Breast epithelium (tissue), 4 donors: ENCODE measurements at regions not wholly inside any gene's neighbourhood (a gene's known extent, or its start where the extent isn't known, plus 50 kb on each side); places are given as distances from the start of the nearest gene placed in this dataset.

Experiments
- DNase-seq, 2 donors: peaks; one replicate each; pipeline ENCODE4 v3.0.0-alpha.2; 2019; ENCODE audit warnings: low spot score in 2 of 2
- H3K27ac ChIP-seq, 2 donors: fragments of 200-600 bp; sonication (generic) in 1 of 2; one replicate each; pipeline ENCODE4 v1.5.1; 2016 to 2019; ENCODE audit warnings: mild to moderate bottlenecking in 1 of 2
- H3K27me3 ChIP-seq, 2 donors: fragments of 200-600 bp; sonication (generic) in 1 of 2; one replicate each; pipeline versions ENCODE4 v1.5.1 to v1.6.0; 2017 to 2019; ENCODE audit warnings: control low read depth in 1 of 2, mild to moderate bottlenecking in 1 of 2
- H3K36me3 ChIP-seq: fragments of 200-600 bp; one replicate; pipeline ENCODE4 v1.5.1; 2019
- H3K4me1 ChIP-seq, 2 donors: fragments of 200-600 bp; sonication (generic); one replicate each; pipeline ENCODE4 v1.5.1; 2016 to 2019; ENCODE audit warnings: control low read depth in 1 of 2
- H3K4me3 ChIP-seq, 3 donors: fragments of 200-600 bp; sonication (generic); 1 replicate in 2 of 3; 2 replicates in 1 of 3; pipeline ENCODE4 v1.5.1; 2016 to 2019; ENCODE audit warnings: mild to moderate bottlenecking in 3 of 3, moderate library complexity in 2 of 3
- H3K9me3 ChIP-seq, 2 donors: fragments of 200-600 bp; sonication (generic) in 1 of 2; one replicate each; pipeline ENCODE4 v1.5.1; 2016 to 2019; ENCODE audit warnings: control low read depth in 1 of 2
- POLR2A ChIP-seq: fragments of 450-650 bp; IDR thresholded peaks from one replicate; pipeline ENCODE4 v1.6.1; 2016; ENCODE audit warnings: antibody characterized with exemption, mild to moderate bottlenecking, moderate library complexity
- POLR2AphosphoS5 ChIP-seq, 3 donors: sonication (generic); formaldehyde crosslinking; IDR thresholded peaks; one replicate each; pipeline ENCODE4 v1.6.1; 2017; ENCODE audit warnings: antibody characterized with exemption in 3 of 3
- intact Hi-C: fragments of 100-400 bp; cut with DNase I; formaldehyde crosslinking; loops from one replicate; pipeline ENCODE4 v1.15.1; 2023; ENCODE audit warnings: low total_unique reads
- TF ChIP-seq, protein P1 (sequence below), 3 donors: fragments of 450-650 bp; IDR thresholded peaks; one replicate each; pipeline ENCODE4 v1.5.1; 2016 to 2017; ENCODE audit warnings: antibody characterized with exemption in 3 of 3, mild to moderate bottlenecking in 3 of 3, moderate library complexity in 3 of 3

- no peaks in the 10 kb centered on the region for H3K4me1 ChIP-seq
- intact Hi-C loops, result no loop called here
- H3K27me3 ChIP-seq, result peaks cover 0 to 43% of the 10 kb centered on the region in 2 donors
- DNase-seq, result no peak
- TF ChIP-seq, protein P1, sequence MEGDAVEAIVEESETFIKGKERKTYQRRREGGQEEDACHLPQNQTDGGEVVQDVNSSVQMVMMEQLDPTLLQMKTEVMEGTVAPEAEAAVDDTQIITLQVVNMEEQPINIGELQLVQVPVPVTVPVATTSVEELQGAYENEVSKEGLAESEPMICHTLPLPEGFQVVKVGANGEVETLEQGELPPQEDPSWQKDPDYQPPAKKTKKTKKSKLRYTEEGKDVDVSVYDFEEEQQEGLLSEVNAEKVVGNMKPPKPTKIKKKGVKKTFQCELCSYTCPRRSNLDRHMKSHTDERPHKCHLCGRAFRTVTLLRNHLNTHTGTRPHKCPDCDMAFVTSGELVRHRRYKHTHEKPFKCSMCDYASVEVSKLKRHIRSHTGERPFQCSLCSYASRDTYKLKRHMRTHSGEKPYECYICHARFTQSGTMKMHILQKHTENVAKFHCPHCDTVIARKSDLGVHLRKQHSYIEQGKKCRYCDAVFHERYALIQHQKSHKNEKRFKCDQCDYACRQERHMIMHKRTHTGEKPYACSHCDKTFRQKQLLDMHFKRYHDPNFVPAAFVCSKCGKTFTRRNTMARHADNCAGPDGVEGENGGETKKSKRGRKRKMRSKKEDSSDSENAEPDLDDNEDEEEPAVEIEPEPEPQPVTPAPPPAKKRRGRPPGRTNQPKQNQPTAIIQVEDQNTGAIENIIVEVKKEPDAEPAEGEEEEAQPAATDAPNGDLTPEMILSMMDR (IDR thresholded peaks at IDR 0.05), result no peak
- TF ChIP-seq POLR2AphosphoS5 (IDR thresholded peaks at IDR 0.05) (no peak), POLR2A (no peak)
- H3K9me3 ChIP-seq, result no peaks in the 10 kb centered on the region
- no peak overlapping the region for H3K27ac ChIP-seq
- H3K36me3 ChIP-seq, result no peaks in the 10 kb centered on the region
- H3K4me3 ChIP-seq, result no peak overlapping the region
Measured at GRCh38 chrX:131356725-131357124, 67.6 kb upstream of the IGSF1 start.

GRCh38 chrX:131359611-131360010, 70.5 kb upstream of the IGSF1 start:
- Histone ChIP-seq H3K36me3 (no peaks in the 10 kb centered on the region), H3K4me3 (no peak overlapping the region), H3K27me3 (peaks cover 0 to 51% of the 10 kb centered on the region in 2 donors), H3K27ac (no peak overlapping the region), H3K9me3 (no peaks in the 10 kb centered on the region), H3K4me1 (no peaks in the 10 kb centered on the region)
- DNase-seq, result no peak
- TF ChIP-seq, protein P1 (IDR thresholded peaks at IDR 0.05), result no peak
- TF ChIP-seq POLR2A, result no peak
- no peak for TF ChIP-seq POLR2AphosphoS5 (IDR thresholded peaks at IDR 0.05)
- intact Hi-C loops, result no loop called here

DNA sequence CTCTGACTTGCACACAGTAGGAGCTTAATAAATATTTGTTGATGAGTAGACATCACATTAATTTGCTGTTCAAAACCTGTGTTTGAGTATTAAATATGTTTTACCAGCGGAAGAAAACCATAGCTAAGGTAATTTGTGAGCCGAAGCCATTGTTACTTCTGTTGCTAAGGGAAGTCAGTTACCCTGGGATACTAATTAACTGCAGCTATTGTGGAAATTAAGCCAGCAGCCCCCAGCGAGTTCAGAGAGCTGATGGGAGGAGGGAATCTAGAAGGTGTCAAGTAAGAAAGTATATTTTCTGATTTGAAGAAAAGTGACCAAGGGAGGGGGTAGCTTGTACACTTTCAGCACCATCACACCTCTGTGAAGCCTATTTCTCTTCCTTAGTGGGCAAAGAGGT, 76.7 kb upstream of the IGSF1 start:
- Histone ChIP-seq H3K27me3 (peaks cover 0 to 48% of the 10 kb centered on the region in 2 donors), H3K4me3 (no peak overlapping the region), H3K27ac (no peak overlapping the region), H3K9me3 (no peaks in the 10 kb centered on the region), H3K36me3 (no peaks in the 10 kb centered on the region), H3K4me1 (no peaks in the 10 kb centered on the region)
- intact Hi-C loops, result no loop called here
- DNase-seq, result no peak
- TF ChIP-seq POLR2AphosphoS5 (IDR thresholded peaks at IDR 0.05) (no peak), POLR2A (no peak)
- TF ChIP-seq, protein P1 (IDR thresholded peaks at IDR 0.05), result no peak

- TF ChIP-seq, protein P1 (IDR thresholded peaks at IDR 0.05), result no peak
- TF ChIP-seq POLR2AphosphoS5 (IDR thresholded peaks at IDR 0.05), result no peak
- TF ChIP-seq POLR2A, result no peak
- no peaks in the 10 kb centered on the region for H3K9me3 ChIP-seq
- intact Hi-C loops, result no loop called here
- H3K27me3 ChIP-seq, result peaks cover 0 to 47% of the 10 kb centered on the region in 2 donors
- no peak for DNase-seq
- H3K4me3 ChIP-seq, result no peak overlapping the region
- no peaks in the 10 kb centered on the region for H3K36me3 ChIP-seq
- H3K4me1 ChIP-seq, result no peaks in the 10 kb centered on the region
- H3K27ac ChIP-seq, result no peak overlapping the region
Measured at GRCh38 chrX:131366407-131366806, 77.3 kb upstream of the IGSF1 start.

DNA sequence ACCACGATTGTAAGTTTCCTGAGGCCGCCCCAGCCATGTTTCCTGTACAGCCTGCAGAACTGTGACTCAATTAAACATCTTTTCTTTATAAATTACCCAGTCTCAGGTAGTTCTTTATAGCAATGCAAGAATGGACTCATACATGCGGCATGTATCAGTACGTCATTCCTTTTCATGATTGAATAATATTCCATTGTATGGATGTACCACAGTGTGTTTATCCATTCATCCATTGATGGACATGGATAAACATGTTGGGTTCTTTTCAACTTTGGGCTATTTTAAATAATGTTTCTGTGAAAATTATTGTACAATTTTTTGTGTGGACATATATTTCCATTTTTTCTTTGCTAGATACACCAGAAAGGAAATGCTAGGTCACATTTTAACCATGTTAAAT, 99.2 kb upstream of the IGSF1 start:
- Histone ChIP-seq H3K4me1 (no peaks in the 10 kb centered on the region), H3K4me3 (no peak overlapping the region), H3K36me3 (no peaks in the 10 kb centered on the region), H3K27ac (no peak overlapping the region), H3K27me3 (peaks cover 0 to 21% of the 10 kb centered on the region in 2 donors), H3K9me3 (peaks cover 15 to 17% of the 10 kb centered on the region in 2 donors)
- DNase-seq, result no peak
- intact Hi-C loops, result no loop called here
- TF ChIP-seq POLR2AphosphoS5 (IDR thresholded peaks at IDR 0.05), result no peak
- TF ChIP-seq, protein P1 (IDR thresholded peaks at IDR 0.05), result no peak
- TF ChIP-seq POLR2A, result no peak
